ENCODE measurements at regions not wholly inside any gene's neighbourhood (a gene's known extent, or its start where the extent isn't known, plus 50 kb on each side); places are given as distances from the start of the nearest gene placed in this dataset.

GRCh38 chr18:51288582-51288981, 91.1 kb upstream of the MEX3C start:
- TF ChIP-seq, protein P1, sequence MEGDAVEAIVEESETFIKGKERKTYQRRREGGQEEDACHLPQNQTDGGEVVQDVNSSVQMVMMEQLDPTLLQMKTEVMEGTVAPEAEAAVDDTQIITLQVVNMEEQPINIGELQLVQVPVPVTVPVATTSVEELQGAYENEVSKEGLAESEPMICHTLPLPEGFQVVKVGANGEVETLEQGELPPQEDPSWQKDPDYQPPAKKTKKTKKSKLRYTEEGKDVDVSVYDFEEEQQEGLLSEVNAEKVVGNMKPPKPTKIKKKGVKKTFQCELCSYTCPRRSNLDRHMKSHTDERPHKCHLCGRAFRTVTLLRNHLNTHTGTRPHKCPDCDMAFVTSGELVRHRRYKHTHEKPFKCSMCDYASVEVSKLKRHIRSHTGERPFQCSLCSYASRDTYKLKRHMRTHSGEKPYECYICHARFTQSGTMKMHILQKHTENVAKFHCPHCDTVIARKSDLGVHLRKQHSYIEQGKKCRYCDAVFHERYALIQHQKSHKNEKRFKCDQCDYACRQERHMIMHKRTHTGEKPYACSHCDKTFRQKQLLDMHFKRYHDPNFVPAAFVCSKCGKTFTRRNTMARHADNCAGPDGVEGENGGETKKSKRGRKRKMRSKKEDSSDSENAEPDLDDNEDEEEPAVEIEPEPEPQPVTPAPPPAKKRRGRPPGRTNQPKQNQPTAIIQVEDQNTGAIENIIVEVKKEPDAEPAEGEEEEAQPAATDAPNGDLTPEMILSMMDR (IDR thresholded peaks at IDR 0.05) = no peak
- TF ChIP-seq, protein P2, sequence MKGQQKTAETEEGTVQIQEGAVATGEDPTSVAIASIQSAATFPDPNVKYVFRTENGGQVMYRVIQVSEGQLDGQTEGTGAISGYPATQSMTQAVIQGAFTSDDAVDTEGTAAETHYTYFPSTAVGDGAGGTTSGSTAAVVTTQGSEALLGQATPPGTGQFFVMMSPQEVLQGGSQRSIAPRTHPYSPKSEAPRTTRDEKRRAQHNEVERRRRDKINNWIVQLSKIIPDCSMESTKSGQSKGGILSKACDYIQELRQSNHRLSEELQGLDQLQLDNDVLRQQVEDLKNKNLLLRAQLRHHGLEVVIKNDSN (CRISPR knock-in tag; IDR thresholded peaks at IDR 0.05) = no peak
